GM19468 (cell line): ENCODE measurements at regions not wholly inside any gene's neighbourhood (a gene's known extent, or its start where the extent isn't known, plus 50 kb on each side); places are given as distances from the start of the nearest gene placed in this dataset.
A peak's percentile ranks its signal among the peaks of the same experiment; 100 is the strongest.
"Not testable (repeated sequence)": the region's sequence is repeated elsewhere in the genome, so short reads cannot be mapped to it uniquely, and the experiment has no call there.

Source experiments
- ATAC-seq: cut with Tn5 transposase; IDR thresholded peaks from one replicate; pipeline ENCODE4 v1.9.1; 2021; ENCODE audit warnings: mild to moderate bottlenecking, moderate library complexity, moderate number of reproducible peaks; ENCODE audit not compliant: unreplicated experiment; ENCODE audit errors: extremely low read depth

GRCh38 chr1:199619223-199619622 lies 408.3 kb upstream of the NR5A2 start:
- no peak for ATAC-seq

- not testable (repeated sequence) for ATAC-seq
Measured at GRCh38 chr1:199626228-199626627, 401.3 kb upstream of the NR5A2 start.

GRCh38 chr1:199629624-199630023 lies 397.9 kb upstream of the NR5A2 start:
- ATAC-seq: no peak

- ATAC-seq: no peak
Measured at GRCh38 chr1:199639453-199639852, 388.1 kb upstream of the NR5A2 start.

- no peak for ATAC-seq
Measured at GRCh38 chr1:199641531-199641930, 386.0 kb upstream of the NR5A2 start.

- no peak for ATAC-seq
Measured at GRCh38 chr1:199644912-199645311, 382.6 kb upstream of the NR5A2 start.

GRCh38 chr1:199646761-199647160 lies 380.7 kb upstream of the NR5A2 start:
- no peak for ATAC-seq

GRCh38 chr1:199657449-199657848 lies 370.1 kb upstream of the NR5A2 start:
- ATAC-seq: no peak

GRCh38 chr1:199660071-199660470 lies 367.4 kb upstream of the NR5A2 start:
- ATAC-seq: no peak

GRCh38 chr1:199665371-199665770 lies 362.1 kb upstream of the NR5A2 start:
- no peak for ATAC-seq

- no peak for ATAC-seq
Measured at GRCh38 chr1:199667089-199667488, 360.4 kb upstream of the NR5A2 start.

- no peak for ATAC-seq
Measured at GRCh38 chr1:199669916-199670315, 357.6 kb upstream of the NR5A2 start.

GRCh38 chr1:199671684-199672083 lies 355.8 kb upstream of the NR5A2 start:
- ATAC-seq: no peak

GRCh38 chr1:199675937-199676336 lies 351.6 kb upstream of the NR5A2 start:
- no peak for ATAC-seq

GRCh38 chr1:199678771-199679170 lies 348.7 kb upstream of the NR5A2 start:
- ATAC-seq: no peak

GRCh38 chr1:199682081-199682480 lies 345.4 kb upstream of the NR5A2 start:
- ATAC-seq: no peak

GRCh38 chr1:199684686-199685273 lies 342.7 kb upstream of the NR5A2 start:
- ATAC-seq: peak; percentile 89

GRCh38 chr1:199685369-199685768 lies 342.1 kb upstream of the NR5A2 start:
- no peak for ATAC-seq

GRCh38 chr1:199687321-199687720 lies 340.2 kb upstream of the NR5A2 start:
- ATAC-seq: no peak

GRCh38 chr1:199688133-199688676 lies 339.3 kb upstream of the NR5A2 start:
- ATAC-seq: no peak

GRCh38 chr1:199688774-199689173 lies 338.7 kb upstream of the NR5A2 start:
- no peak for ATAC-seq

- no peak for ATAC-seq
Measured at GRCh38 chr1:199690496-199690895, 337.0 kb upstream of the NR5A2 start.
